NT2/D1 (cell line): ENCODE measurements at regions not wholly inside any gene's neighbourhood (a gene's known extent, or its start where the extent isn't known, plus 50 kb on each side); places are given as distances from the start of the nearest gene placed in this dataset.

ENCODE experiments used
- DNase-seq: peaks from one replicate; pipeline ENCODE4 v3.0.0-alpha.2; 2011; ENCODE audit warnings: low read depth, low spot score
- H3K27me3 ChIP-seq: 2 replicates; pipeline ENCODE4 v1.6.0; 2011; ENCODE audit warnings: mild to moderate bottlenecking; ENCODE audit not compliant: insufficient read length, insufficient read depth
- H3K36me3 ChIP-seq: 2 replicates; pipeline ENCODE4 v1.6.1; 2011; ENCODE audit warnings: mild to moderate bottlenecking, low read length, mixed read lengths; ENCODE audit not compliant: insufficient read depth, insufficient read length
- H3K4me1 ChIP-seq: 2 replicates; pipeline ENCODE4 v1.5.1; 2011; ENCODE audit not compliant: insufficient read depth, insufficient read length
- H3K4me3 ChIP-seq: 2 replicates; pipeline ENCODE4 v1.5.1; 2011; ENCODE audit warnings: low read depth; ENCODE audit not compliant: insufficient read length
- H3K9ac ChIP-seq: 2 replicates; pipeline ENCODE4 v1.6.0; 2011; ENCODE audit warnings: low read depth; ENCODE audit not compliant: insufficient read length
- H3K9me3 ChIP-seq: 2 replicates; pipeline ENCODE4 v1.5.1; 2011; ENCODE audit warnings: mild to moderate bottlenecking, low read length; ENCODE audit not compliant: insufficient read depth
- SUZ12 ChIP-seq: IDR thresholded peaks from 2 replicates; pipeline ENCODE4 v1.6.1; 2011; ENCODE audit not compliant: insufficient read length, insufficient read depth; ENCODE audit errors: extremely low read depth
- YY1 ChIP-seq: IDR thresholded peaks from 2 replicates; pipeline ENCODE4 v1.6.1; 2011; ENCODE audit not compliant: insufficient read length, insufficient read depth
- ZNF274 ChIP-seq: IDR thresholded peaks from 2 replicates; pipeline ENCODE4 v1.6.1; 2011; ENCODE audit warnings: mild to moderate bottlenecking, low read depth, low read length

DNA sequence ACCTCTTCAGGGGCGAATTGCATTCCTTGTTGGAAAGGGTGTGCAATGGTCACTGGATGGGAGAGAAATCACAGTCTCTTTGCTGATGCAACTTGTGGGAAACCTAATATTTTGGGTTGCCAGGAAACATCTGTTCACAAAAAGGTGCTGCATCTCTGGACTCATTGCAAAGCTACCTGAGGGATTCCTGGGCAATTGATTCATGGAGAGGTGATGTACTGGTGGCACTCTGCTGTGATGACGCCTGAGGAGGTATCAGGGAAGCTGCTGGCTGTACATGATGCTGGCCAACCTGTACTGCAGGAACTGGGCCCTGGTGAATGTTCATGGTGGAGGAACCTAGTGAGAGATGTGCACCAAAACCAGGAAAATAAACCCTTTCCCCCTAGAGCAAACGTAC lies 516.0 kb upstream of the SPHKAP start:
- TF ChIP-seq YY1: no peak
- no peak for TF ChIP-seq ZNF274
- TF ChIP-seq SUZ12: no peak
- H3K36me3 ChIP-seq: no peaks in the 10 kb centered on the region
- DNase-seq: no peak

GRCh38 chr2:228690681-228691080 lies 509.2 kb upstream of the SPHKAP start:
- H3K9ac ChIP-seq: no peak overlapping the region

More for the DNA sequence above, 516.0 kb upstream of the SPHKAP start:
- Histone ChIP-seq H3K27me3 (no peaks in the 10 kb centered on the region), H3K4me3 (no peak overlapping the region), H3K9ac (no peak overlapping the region), H3K4me1 (no peaks in the 10 kb centered on the region), H3K9me3 (no peaks in the 10 kb centered on the region)

GRCh38 chr2:228689053-228689452 lies 507.6 kb upstream of the SPHKAP start:
- Histone ChIP-seq H3K9me3 (no peaks in the 10 kb centered on the region), H3K9ac (no peak overlapping the region), H3K36me3 (no peaks in the 10 kb centered on the region), H3K4me3 (no peak overlapping the region), H3K4me1 (peaks cover 7% of the 10 kb centered on the region), H3K27me3 (no peaks in the 10 kb centered on the region)
- DNase-seq: peak; percentile 74
- TF ChIP-seq SUZ12 (no peak), YY1 (no peak), ZNF274 (no peak)

More at GRCh38 chr2:228690681-228691080, 509.2 kb upstream of the SPHKAP start:
- Histone ChIP-seq H3K27me3 (no peaks in the 10 kb centered on the region), H3K4me3 (no peak overlapping the region), H3K9me3 (no peaks in the 10 kb centered on the region), H3K36me3 (no peaks in the 10 kb centered on the region), H3K4me1 (peaks cover 7% of the 10 kb centered on the region)
- no peak for DNase-seq
- TF ChIP-seq YY1 (no peak), SUZ12 (no peak), ZNF274 (no peak)

GRCh38 chr2:228688007-228688645 lies 506.6 kb upstream of the SPHKAP start:
- TF ChIP-seq SUZ12 (no peak), YY1 (no peak), ZNF274 (no peak)
- DNase-seq: no peak
- Histone ChIP-seq H3K4me3 (no peak overlapping the region), H3K4me1 (peaks cover 7% of the 10 kb centered on the region), H3K36me3 (no peaks in the 10 kb centered on the region), H3K9me3 (no peaks in the 10 kb centered on the region), H3K27me3 (no peaks in the 10 kb centered on the region), H3K9ac (no peak overlapping the region)

DNA sequence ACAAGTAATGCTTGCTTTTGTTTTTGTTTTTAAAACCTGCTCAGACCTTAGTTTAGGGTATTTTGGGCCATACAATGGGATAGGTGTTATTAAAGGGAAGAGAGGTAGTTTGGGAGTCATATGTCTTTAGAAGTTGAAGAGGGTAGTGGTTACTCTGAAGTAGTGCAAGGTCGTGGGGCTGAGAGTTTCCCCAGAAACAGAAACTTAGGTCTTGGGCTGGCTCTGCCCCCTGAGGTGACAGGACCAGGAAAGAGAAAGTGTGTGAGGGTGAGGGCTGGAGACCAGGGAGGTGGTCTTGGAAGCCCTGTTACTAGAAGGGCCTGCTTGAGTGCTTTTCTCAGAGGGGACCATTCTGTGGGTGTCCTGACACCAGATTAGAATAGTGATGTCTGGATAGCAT lies 500.5 kb upstream of the SPHKAP start:
- Histone ChIP-seq H3K27me3 (no peaks in the 10 kb centered on the region), H3K4me1 (no peaks in the 10 kb centered on the region), H3K9me3 (no peaks in the 10 kb centered on the region), H3K4me3 (no peak overlapping the region), H3K9ac (no peak overlapping the region), H3K36me3 (no peaks in the 10 kb centered on the region)
- DNase-seq: no peak
- TF ChIP-seq SUZ12: no peak
- TF ChIP-seq ZNF274: no peak
- TF ChIP-seq YY1: no peak

DNA sequence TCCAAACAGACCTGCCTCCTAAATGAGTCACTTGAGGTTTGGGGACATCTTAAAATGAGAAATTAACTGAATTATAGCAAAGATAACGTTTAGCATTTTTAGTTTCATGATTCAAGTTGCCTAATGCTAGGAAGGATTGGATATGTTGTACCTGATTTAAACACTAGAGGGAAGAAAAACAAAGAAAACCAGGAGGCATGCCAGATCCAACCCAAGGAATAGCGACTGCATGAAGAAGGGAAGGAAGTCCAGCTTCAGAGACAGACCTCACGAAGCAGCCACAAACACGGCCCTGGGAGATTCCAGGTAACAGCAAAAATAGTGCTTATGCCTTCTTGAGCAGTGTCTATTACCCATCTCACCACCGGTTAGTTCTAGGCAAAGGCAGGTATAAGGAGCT lies 499.9 kb upstream of the SPHKAP start:
- Histone ChIP-seq H3K36me3 (no peaks in the 10 kb centered on the region), H3K4me1 (no peaks in the 10 kb centered on the region), H3K9ac (no peak overlapping the region), H3K4me3 (no peak overlapping the region), H3K9me3 (no peaks in the 10 kb centered on the region), H3K27me3 (no peaks in the 10 kb centered on the region)
- no peak for TF ChIP-seq ZNF274
- TF ChIP-seq SUZ12: no peak
- no peak for TF ChIP-seq YY1
- no peak for DNase-seq

- no peaks in the 10 kb centered on the region for H3K9me3 ChIP-seq
- no peak overlapping the region for H3K4me3 ChIP-seq
- H3K9ac ChIP-seq: no peak overlapping the region
- no peak for TF ChIP-seq YY1
- no peak for TF ChIP-seq SUZ12
- TF ChIP-seq ZNF274: no peak
- no peaks in the 10 kb centered on the region for H3K4me1 ChIP-seq
- no peaks in the 10 kb centered on the region for H3K36me3 ChIP-seq
- DNase-seq: no peak
- H3K27me3 ChIP-seq: no peaks in the 10 kb centered on the region
Observed at GRCh38 chr2:228678110-228678509, 496.6 kb upstream of the SPHKAP start.

- TF ChIP-seq SUZ12 (no peak), ZNF274 (no peak), YY1 (no peak)
- H3K4me3 ChIP-seq: no peak overlapping the region
- H3K4me1 ChIP-seq: no peaks in the 10 kb centered on the region
- H3K36me3 ChIP-seq: no peaks in the 10 kb centered on the region
- no peak overlapping the region for H3K9ac ChIP-seq
- no peaks in the 10 kb centered on the region for H3K9me3 ChIP-seq
- no peak for DNase-seq
- H3K27me3 ChIP-seq: no peaks in the 10 kb centered on the region
Observed at GRCh38 chr2:228675646-228676045, 494.2 kb upstream of the SPHKAP start.
